HG03520 (cell line): ENCODE measurements at regions not wholly inside any gene's neighbourhood (a gene's known extent, or its start where the extent isn't known, plus 50 kb on each side); places are given as distances from the start of the nearest gene placed in this dataset.
"Not testable (repeated sequence)": the region's sequence is repeated elsewhere in the genome, so short reads cannot be mapped to it uniquely, and the experiment has no call there.

Experiments
- ATAC-seq: cut with Tn5 transposase; IDR thresholded peaks from one replicate; pipeline ENCODE4 v1.9.1; 2021; ENCODE audit warnings: mild to moderate bottlenecking, moderate library complexity; ENCODE audit not compliant: unreplicated experiment

- ATAC-seq = not testable (repeated sequence)
Observed at GRCh38 chr5:176018598-176018997, 50.5 kb upstream of the THOC3 start.

DNA sequence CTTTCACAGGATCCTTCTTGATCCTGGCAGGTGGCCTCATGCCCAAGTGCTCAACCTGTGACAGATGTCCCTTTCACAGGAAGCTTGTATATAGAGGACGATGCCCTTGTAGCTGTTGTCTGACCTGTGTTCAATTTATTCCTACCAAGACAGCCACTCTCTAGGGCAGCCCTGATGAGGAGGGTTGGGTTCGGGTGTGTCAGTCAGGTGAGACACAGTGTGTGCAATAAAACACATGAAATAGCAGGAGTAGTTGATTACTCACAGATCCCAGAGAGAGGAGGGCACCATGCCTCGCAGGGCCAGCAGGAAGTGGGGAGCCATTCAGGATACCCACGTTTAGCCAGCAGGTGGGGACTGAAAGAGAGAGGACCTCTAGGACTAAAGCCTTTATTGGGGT lies 52.7 kb upstream of the THOC3 start:
- not testable (repeated sequence) for ATAC-seq

DNA sequence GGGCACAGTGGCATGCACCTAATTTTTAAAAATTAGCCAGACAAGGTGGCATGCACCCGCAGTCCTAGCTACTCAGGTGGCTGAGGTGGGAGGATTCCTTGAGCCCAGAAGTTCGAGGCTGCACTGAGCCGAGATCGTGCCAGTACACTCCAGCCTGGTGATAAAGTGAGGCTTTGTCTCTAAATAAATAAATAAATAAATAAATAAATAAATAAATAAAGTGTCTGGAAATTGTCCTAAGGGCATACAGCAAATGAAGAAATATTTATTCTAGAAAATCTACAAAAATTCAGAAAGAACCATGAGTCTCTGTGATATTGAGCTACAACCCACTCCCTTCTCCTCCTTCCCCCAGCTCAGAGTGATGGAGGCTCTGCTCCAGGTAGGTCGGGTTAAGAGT lies 55.4 kb upstream of the THOC3 start:
- not testable (repeated sequence) for ATAC-seq

DNA sequence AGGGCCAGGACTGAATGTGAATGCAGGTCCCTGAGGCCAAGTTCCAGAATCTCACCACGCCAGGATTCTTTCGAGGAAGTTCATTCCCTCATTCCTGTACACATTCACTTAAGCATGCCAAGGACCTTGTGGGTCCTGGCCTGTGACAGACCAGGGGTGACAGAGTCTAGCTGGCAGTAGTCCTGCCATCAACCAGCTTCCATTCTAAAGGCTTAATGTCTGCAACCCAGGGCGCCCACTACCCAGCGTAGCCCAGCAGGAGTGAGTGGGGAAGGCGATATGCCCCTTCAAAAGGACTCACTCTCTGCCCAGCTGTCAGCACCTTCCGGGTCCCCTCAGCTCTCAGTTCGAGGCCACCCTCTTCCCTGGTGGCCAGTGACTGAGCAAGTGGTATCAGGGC lies 61.3 kb upstream of the THOC3 start:
- ATAC-seq = not testable (repeated sequence)

DNA sequence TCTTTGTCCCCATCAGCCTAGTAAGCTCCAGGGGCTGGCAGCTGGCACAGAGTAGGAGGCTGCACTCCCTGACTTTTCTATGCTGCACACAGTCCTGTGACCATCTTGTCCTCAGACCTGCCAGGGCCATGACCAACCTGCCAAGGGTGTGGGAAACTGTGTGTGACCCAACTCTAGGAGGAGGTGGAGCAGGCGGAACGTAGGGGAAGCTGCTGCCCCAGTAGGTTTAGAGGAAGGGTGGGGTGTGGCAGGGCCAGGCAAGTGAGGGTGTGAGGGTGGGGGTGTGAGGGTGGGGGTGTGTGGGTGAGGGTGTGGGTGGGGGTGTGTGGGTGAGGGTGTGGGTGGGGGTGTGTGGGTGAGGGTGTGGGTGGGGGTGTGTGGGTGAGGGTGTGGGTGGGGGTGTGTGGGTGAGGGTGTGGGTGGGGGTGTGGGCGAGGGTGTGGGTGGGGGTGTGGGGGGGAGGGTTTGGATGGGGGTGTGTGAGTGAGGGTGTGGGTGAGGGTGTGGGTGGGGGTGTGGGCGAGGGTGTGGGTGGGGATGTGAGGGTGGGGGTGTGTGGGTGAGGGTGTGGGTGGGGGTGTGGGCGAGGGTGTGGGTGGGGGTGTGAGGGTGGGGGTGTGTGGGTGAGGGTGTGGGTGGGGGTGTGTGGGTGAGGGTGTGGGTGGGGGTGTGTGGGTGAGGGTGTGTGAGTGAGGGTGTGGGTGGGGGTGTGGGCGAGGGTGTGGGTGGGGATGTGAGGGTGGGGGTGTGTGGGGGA lies 62.4 kb upstream of the THOC3 start:
- ATAC-seq = not testable (repeated sequence)

DNA sequence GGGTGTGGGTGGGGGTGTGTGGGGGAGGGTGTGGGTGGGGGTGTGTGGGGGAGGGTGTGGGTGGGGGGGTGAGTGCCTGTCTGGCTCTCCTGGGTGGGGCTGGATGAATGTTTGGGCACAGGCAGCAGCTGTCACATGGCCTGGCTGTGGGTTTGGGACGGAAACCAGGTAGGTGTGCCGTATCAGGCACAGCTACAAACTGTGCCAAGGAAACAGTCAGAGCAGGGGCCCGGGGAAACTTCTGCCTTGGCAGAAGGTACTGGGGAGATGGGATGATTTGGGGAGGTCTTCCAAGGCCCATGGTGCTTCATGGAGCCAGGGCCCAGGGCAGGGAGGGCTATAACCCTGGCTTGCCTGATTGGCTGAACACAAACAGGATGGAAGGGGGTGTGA lies 63.0 kb upstream of the THOC3 start:
- ATAC-seq = not testable (repeated sequence)

DNA sequence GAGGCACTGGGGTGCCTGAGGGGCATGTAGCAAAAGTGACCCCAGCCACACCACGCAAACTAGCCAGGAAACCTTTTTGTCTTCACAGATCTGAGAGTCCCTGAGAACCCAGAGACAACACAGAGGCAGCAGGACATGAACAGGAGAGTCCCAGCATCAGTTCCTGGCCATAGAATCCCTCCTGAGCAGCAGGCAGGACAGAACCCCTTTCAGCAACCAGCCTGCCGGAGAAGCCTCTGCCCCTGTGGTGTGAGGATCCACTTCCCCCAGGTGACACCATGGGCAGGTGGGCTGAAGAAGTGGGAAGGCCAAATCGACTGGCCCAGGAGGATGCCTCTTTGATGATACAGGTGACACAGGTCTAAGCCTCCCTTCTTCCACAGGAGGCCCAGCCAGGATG lies 65.1 kb upstream of the THOC3 start:
- not testable (repeated sequence) for ATAC-seq

GRCh38 chr5:176034407-176035200 lies 66.5 kb upstream of the THOC3 start:
- not testable (repeated sequence) for ATAC-seq

DNA sequence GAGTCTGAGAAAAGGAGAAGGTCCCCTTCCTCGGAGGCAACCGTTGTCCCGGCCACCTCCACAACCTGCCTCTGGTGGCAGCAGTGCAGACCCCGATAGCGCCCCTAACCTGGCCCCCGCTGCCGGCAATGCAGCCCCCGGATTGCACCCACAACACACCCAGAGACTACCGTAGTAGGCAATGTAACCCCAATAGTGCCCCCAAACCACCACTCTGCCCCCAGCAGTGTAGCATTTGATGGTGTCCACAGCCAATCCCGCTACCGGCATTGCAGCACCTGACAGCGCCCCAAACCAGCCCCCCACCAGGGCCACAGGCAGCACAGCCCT lies 67.1 kb upstream of the THOC3 start:
- not testable (repeated sequence) for ATAC-seq

DNA sequence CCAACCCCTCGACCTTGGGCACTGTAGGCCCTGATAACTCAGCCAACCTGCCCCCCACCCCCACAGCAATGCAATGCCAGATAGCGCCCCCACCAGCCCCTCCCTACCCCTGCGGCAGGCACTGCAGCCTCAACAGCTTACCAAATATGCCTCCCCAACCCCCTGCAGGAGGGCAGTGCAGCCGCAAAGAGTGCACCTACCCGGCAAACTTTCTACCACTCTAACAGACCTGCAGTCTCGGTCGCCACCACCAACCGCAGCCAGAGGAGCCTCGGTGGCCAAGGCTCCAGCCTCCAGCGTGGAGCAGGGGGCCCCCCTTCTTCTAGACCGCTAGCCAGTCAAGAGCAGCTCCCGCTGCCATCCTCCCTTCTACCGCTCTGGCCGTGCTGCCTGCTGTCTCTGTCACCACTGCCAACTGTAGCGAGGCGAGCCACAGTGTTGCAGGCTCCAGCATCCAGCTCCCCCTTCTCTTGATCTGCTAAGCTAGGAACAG lies 67.7 kb upstream of the THOC3 start:
- ATAC-seq = not testable (repeated sequence)

GRCh38 chr5:176036391-176036790 lies 68.3 kb upstream of the THOC3 start:
- ATAC-seq = not testable (repeated sequence)

DNA sequence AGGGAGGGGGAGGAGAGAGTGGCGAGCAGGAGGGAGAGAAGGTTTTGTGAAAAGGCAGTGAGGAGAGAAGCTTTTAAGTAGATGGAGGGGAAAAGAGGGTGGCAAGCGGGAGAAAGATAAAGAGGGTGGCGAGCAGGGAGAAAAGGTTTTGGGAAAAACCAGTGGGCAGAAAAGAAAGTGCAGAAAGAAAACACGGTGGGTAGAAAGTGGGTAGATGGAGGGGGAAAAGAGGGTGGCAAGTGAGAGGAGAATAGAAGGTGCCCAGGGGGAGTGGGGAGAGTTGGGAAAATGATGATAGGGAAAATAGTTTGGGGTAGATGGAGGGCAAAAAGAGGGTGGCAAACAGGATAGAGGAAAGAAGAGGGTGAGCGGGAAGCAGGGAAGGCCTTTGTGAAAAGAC lies 69.1 kb upstream of the THOC3 start:
- not testable (repeated sequence) for ATAC-seq

- ATAC-seq = not testable (repeated sequence)
Observed at GRCh38 chr5:176040105-176040801, 72.1 kb upstream of the THOC3 start.

- not testable (repeated sequence) for ATAC-seq
Observed at GRCh38 chr5:176041248-176041994, 73.3 kb upstream of the THOC3 start.

GRCh38 chr5:176042020-176042658 lies 74.0 kb upstream of the THOC3 start:
- not testable (repeated sequence) for ATAC-seq

GRCh38 chr5:176043252-176043829 lies 75.2 kb upstream of the THOC3 start:
- ATAC-seq = not testable (repeated sequence)

GRCh38 chr5:176043986-176044385 lies 75.9 kb upstream of the THOC3 start:
- ATAC-seq = not testable (repeated sequence)

GRCh38 chr5:176044431-176044830 lies 76.3 kb upstream of the THOC3 start:
- ATAC-seq = not testable (repeated sequence)

- not testable (repeated sequence) for ATAC-seq
Observed at GRCh38 chr5:176045442-176045841, 77.3 kb upstream of the THOC3 start.

DNA sequence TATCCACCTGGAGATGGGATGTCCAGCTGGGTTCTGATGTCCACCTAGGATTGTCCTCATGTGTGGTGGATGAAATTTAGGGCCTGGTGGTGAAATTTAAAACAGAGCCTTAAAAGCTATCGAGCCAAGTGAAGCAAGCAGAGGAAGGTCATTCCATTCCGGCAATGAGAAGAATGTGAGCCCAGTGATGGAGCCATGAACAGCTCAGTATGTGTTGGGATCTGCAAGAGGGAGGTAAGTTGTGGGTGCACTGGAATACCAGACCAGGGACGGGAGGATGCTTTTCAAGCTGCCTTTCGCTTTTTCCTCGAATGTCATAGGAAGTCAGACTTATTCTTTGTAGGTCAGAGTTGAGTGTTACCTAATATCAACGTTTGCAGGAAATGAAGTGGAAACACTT lies 80.6 kb upstream of the THOC3 start:
- ATAC-seq = not testable (repeated sequence)
